ENCODE measurements at regions not wholly inside any gene's neighbourhood (a gene's known extent, or its start where the extent isn't known, plus 50 kb on each side); places are given as distances from the start of the nearest gene placed in this dataset.

DNA sequence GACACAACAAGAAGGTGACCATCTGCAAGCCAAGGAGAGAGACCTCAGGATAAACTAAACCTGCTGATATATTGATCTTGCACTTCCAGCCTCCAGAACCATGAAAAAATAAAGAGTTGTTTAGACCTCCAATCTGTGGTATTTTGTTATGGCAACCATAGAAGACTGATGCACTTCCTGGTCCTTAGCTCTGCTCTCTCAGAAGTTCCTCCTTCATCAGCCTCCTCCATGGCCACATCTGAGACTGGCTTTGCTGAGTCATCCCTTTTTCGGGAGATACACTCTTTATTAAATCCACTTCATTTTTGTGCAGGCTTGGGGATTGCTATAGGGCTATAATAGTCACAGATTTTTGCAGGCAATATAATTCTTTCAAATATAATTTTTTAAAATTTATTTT, 89.6 kb upstream of the ATF7IP start:
- TF ChIP-seq, protein P1, sequence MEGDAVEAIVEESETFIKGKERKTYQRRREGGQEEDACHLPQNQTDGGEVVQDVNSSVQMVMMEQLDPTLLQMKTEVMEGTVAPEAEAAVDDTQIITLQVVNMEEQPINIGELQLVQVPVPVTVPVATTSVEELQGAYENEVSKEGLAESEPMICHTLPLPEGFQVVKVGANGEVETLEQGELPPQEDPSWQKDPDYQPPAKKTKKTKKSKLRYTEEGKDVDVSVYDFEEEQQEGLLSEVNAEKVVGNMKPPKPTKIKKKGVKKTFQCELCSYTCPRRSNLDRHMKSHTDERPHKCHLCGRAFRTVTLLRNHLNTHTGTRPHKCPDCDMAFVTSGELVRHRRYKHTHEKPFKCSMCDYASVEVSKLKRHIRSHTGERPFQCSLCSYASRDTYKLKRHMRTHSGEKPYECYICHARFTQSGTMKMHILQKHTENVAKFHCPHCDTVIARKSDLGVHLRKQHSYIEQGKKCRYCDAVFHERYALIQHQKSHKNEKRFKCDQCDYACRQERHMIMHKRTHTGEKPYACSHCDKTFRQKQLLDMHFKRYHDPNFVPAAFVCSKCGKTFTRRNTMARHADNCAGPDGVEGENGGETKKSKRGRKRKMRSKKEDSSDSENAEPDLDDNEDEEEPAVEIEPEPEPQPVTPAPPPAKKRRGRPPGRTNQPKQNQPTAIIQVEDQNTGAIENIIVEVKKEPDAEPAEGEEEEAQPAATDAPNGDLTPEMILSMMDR (IDR thresholded peaks at IDR 0.05): no peak
- H3K27ac ChIP-seq: no peak overlapping the region
- no peak for DNase-seq (ENCODE audit: low spot score)
- H3K4me3 ChIP-seq: no peak overlapping the region

DNA sequence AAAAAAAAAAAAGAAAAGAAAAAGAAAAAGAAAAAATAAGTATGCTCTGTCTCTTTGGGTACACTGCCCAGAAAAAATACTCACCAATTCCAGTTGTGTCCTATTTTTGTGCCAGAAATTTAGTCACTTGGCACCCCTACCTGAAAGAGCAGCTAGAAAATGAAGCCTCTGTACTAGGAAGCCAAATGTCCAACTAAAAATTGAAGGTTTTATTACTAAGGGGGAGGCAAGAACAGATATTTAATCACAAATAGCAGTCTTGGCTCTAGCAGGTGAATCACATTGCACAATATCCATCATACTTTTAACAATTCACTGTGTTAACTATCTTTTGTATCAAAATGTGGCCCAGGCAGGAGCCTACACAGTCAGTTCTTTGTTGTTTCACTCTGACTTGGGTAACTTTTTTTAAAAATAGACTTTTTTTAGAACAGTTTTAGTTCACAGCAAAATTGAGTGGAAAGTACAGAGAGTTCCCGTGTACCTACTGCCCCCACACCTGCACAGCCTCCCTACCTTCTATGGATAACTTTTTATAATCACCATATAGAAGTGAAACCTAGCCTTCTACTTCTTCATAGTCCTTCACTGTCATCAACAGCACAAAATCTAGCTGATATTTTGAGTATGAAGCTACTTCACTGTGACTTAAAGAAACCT, 87.1 kb upstream of the ATF7IP start:
- DNase-seq (ENCODE audit: low spot score): no peak
- TF ChIP-seq, protein P1 (IDR thresholded peaks at IDR 0.05): no peak

DNA sequence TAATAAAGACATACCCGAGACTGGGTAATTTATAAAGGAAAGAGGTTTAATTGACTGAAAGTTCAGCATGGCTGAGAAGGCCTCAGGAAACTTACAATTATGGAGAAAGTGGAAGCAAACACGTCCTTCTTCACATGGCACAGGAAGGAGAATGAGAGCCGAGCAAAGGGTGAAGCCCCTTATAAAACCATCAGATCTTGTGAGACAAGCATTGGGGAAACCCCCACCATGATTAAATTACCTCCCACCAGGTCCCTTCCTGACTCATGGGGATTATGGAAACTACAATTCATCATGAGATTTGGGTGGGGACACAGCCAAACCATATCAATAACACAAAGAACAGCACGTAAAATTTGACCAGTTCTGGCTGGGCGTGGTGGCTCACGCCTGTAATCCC, 85.6 kb upstream of the ATF7IP start:
- no peak for DNase-seq (ENCODE audit: low spot score)
- Histone ChIP-seq H3K27ac (no peak overlapping the region), H3K4me3 (no peak overlapping the region)
- TF ChIP-seq, protein P1 (IDR thresholded peaks at IDR 0.05): no peak

More for the DNA sequence above, 87.1 kb upstream of the ATF7IP start:
- Histone ChIP-seq H3K4me3 (no peak overlapping the region), H3K27ac (no peak overlapping the region)

DNA sequence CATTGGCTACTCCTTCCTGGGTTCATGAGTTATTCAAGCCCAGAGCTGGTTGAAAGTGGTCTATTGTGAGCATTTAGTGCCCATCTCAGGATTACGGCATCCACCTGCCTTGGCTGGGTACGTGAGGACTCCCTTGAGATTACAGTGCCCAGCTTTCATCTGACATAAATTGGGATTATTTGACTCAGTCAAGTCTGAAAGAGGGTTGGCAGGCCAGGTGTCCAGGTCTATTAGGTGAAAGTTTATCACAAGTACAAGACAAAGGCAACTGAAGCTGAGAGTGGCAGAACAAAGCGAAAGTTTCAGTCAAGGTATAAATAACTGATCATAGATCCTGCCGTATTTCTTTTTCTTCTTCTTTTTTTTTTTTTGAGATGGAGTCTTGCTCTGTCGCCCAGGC, 84.6 kb upstream of the ATF7IP start:
- Histone ChIP-seq H3K4me3 (no peak overlapping the region), H3K27ac (no peak overlapping the region)
- no peak for DNase-seq (ENCODE audit: low spot score)
- TF ChIP-seq, protein P1 (IDR thresholded peaks at IDR 0.05): no peak

DNA sequence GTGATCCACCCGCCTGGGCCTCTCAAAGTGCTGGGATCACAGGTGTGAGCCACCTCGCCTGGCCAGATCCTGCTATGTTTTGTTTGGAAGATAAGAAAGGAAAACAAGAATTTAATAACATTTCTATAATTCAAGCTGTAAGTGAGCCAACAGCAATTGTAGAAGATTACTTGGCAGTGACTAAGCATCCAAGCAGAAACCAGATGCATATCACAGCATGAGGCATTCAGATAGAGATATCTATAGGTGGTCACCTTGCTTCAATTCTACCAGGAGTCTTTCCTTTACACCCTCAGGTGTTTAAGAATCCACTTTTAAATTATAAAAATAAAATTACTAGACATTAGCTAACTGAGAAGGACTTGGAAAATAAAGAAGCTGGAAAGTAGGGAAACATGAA, 83.9 kb upstream of the ATF7IP start:
- Histone ChIP-seq H3K4me3 (no peak overlapping the region), H3K27ac (no peak overlapping the region)
- DNase-seq (ENCODE audit: low spot score): no peak
- TF ChIP-seq, protein P1 (IDR thresholded peaks at IDR 0.05): no peak

DNA sequence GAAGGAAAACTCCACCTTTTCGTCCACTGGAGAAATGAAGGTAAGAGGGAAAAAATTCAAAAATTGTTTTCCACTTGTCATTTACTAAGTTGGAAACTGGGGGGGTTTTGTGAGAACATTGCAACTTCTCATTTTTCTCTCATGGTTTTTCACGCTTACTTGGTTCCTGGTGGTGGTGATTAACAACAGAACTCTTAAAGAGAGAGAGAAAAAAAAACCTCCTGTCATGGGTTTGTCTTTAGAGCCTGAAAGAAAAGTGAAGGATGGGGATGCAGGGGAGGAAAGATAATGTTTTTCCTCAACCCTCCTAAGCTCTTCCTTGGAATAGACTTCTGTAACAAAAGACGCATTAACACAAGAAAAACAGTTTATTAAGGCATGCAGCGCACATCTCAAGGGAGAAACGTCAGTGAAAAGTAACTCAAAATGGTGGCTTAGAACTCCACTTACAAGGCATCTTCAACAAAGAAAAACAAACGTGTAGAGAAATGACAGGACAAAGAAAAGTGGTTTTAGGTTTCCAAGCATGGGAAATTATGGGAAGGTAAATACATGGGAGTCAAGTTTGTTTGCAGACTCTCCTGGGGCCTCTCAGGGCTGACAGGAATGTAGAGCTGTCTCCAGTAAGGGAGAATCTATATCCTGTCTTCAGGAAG, 81.9 kb upstream of the ATF7IP start:
- TF ChIP-seq, protein P1 (IDR thresholded peaks at IDR 0.05): no peak
- DNase-seq (ENCODE audit: low spot score): no peak
- no peak overlapping the region for H3K27ac ChIP-seq
- no peak overlapping the region for H3K4me3 ChIP-seq

DNA sequence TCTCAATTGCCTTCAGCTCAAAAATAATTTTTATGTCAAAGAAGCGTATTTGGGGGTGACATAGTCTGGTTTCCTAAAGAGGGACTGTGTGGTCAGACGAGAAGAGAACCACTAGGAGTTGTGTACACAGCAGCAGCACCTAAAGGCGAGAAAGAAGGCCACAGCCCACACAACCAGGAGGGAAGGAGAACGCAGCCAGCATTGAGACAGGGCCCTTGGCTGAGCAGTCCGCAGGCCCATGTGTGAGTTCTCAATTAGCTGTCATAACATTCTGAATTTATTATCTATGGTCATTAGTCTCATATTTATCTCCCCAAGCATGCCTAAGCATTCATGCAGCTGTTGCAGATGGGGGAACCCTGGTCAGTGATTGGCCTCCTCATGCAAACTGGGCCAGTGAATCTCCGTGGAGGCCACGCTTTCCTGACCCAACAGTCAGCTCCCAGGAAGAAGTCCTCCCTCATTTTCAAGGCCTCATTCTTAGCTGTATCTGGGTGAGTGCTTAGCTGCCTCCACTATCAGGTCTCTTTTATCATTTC, 81.2 kb upstream of the ATF7IP start:
- TF ChIP-seq, protein P1 (IDR thresholded peaks at IDR 0.05): no peak
- no peak overlapping the region for H3K27ac ChIP-seq

More for the DNA sequence above, 81.2 kb upstream of the ATF7IP start:
- DNase-seq (ENCODE audit: low spot score): no peak
- H3K4me3 ChIP-seq: no peak overlapping the region

All from coronary artery (tissue), 2 donors.